GM18502 (cell line): ENCODE measurements at regions not wholly inside any gene's neighbourhood (a gene's known extent, or its start where the extent isn't known, plus 50 kb on each side); places are given as distances from the start of the nearest gene placed in this dataset.

Experiments
- ATAC-seq: cut with Tn5 transposase; IDR thresholded peaks from one replicate; pipeline ENCODE4 v1.9.1; 2021; ENCODE audit warnings: mild to moderate bottlenecking; ENCODE audit not compliant: unreplicated experiment, poor library complexity

- ATAC-seq = no peak
These were observed 123.5 kb upstream of the LGALSL start for GRCh38 chr2:64330281-64331113.

GRCh38 chr2:64331114-64331645, 122.8 kb upstream of the LGALSL start:
- no peak for ATAC-seq

- ATAC-seq = no peak
These were observed 121.9 kb upstream of the LGALSL start for GRCh38 chr2:64331849-64332699.

- no peak for ATAC-seq
These were observed 117.8 kb upstream of the LGALSL start for GRCh38 chr2:64336171-64336570.

- ATAC-seq = no peak
These were observed 116.6 kb upstream of the LGALSL start for GRCh38 chr2:64337314-64337713.

DNA sequence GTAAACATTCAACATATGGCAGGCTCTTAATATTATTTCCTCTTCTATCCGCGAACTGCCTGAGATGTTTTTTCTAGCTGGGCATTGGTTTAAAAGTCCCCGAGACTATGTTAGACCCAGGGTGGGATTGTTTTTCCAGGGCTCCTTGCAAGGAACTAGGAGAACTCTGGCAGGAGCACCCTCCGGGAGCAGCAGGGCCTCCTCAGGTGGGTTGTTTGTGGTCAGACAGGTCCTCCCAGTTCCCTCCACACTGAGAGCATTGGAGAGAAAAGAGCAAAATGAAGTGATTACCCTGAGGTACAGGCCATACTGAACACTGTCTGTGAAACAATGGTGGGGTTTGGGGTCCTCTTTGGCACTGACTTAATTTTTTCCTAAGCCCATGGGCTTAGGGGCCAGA, 115.9 kb upstream of the LGALSL start:
- ATAC-seq = no peak

- peak; percentile 83 for ATAC-seq
These were observed 115.0 kb upstream of the LGALSL start for GRCh38 chr2:64338910-64339500.

DNA sequence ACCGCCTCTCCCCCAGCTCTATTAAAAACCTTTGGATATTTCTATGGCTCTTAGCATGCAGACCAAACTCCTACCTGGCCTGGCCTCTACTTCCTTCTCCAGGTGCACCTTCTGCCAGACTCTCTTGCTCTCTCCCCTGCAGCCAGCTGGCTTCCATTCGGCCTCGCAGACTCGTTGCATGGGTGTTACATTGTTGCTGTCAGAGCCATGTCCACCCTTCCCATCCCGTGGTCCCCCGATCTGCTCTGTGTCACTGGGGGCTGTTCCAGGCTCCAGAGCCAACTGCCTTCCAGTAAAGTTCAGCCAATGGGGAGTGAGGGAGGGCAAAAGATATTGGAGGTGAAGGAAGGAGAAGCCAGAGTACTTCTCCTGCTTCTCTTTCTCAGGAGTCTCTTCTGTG, 112.5 kb upstream of the LGALSL start:
- no peak for ATAC-seq

DNA sequence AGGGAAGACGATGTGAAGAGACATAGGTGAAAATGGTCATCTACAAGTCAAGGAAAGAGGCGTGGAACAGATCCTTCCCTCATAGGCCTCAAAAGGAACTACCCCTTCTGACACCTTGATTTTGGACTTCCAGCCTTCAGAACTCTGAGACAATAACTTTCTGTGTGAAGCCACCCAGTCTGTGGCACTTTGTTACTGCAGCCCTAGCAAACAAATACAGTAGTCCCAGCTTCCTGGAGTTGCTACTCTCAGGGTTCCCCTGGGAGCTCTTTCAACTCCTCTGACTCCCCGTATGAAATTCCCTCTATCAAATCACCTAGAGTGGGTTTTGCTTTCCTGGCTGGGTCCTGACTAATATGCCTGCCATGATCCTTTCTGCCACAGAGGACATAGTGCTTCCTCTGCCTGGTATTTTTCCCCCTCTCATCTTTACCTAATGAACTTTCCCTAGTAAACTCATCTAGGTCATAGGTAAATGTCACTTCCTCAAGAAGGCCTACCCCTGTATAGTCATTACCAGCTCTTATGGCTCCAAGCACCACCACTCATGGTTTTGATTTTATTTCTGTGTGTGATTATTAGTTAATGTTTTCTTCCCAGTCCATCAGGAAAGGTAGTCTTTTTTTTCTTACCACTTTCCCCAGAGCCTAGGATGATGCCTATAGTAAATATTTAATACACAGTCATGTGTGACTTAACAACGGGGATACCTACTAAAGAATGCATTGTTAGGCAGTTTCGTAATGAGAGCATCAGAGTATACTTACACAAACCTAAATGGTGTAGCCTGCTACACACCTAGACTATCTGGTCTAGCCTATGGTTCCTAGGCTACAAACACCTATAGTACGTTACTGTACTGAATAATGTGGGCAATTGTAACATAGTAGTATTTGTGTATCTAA, 111.5 kb upstream of the LGALSL start:
- no peak for ATAC-seq

DNA sequence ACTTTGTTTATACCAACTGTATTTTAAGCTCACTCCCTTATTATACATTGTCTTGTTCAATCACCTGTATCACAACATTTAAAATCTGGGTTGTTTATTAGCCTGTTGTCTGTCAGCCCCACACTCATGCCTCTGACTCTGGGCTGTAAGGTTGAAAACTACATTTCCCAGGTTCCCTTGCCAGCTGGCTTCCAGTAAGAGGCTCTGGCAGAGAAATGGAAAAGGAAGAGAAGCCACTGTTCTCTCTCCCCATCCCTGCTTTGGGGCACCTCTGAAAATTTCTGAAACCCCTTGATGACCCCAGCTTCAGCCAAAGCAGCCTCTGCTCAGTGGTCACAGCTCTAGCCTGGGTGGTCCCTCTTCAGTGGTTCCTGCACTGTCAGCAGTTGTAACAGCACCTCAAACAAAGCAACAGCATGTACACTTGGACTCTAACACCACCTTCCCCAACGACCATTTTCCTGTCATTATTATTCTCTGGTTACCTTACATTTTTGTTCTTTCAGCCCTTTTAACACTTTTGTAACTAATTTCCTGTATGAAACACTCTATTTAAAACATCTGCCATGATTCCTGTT, 108.9 kb upstream of the LGALSL start:
- no peak for ATAC-seq

DNA sequence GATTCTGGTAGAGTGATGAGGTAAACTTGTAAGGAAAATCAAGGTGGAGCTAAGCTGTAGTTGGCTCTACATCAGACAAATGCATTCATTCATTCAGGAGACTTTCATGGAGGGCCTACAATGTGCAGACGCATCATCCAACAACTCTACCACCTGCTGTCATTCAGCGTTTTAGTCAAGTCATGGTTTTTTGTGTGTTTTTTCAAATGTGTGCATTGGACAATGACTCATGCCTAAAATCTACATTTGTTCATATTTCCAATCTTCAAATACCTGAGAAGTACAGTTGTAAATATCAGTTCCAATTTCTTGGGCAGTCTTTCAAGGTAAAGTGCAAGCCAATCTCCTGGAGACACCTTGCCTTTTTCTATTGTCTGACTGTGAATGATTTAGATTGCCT, 108.0 kb upstream of the LGALSL start:
- no peak for ATAC-seq

DNA sequence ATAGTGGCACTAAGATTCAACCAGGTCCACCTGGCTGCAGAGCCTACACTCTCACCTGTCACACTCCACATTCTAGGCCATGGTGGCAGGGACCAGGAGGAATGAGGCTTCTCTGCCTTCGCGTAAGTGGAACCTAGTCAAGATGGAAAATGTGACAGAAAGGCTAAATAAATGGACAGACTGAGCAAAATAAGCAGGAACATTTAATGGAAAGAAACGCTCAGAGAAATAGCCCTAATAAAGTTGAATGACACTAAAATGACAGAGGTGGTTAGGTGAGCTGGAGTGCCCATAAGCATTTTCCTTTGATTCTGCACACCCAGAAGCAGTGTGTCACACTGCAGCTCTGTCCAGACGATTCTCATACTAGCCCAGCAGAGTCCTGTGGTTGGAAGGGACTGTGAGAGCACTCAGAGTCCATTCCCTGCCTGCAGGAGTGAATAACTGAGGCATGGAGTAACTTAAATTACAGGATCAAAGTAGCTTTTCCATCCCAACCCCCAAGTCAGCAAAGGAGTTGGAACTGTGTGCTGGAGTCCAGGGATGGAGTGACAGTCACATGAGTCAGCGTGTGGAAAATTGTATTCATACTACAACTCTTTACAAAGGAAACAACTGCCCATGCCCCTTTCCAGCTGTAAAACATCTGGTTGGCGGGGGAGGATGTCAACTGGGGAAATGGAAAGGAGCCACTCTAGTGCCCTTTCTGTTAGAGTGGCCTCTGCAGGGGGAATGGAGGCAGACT, 105.4 kb upstream of the LGALSL start:
- ATAC-seq = no peak

- no peak for ATAC-seq
These were observed 104.8 kb upstream of the LGALSL start for GRCh38 chr2:64349131-64349530.

DNA sequence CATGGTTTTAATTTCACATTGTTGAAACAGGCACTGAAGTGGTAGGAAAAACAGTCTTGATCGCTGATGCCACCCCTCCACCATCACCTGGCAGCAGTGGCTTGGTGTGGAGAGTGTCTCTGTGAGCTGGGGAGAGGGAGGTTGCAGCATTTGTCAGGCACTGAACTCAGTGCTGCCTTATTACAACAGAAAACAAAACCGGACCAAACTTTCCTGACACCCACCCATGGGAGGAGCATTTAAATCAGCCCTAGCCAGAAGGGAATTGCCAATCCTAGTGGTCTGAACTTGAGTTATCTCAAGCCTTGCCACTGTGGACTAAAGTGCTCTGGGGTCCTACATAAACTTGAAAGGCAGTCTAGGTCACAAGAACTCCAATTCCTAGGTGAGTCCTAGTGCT, 103.0 kb upstream of the LGALSL start:
- ATAC-seq = no peak

DNA sequence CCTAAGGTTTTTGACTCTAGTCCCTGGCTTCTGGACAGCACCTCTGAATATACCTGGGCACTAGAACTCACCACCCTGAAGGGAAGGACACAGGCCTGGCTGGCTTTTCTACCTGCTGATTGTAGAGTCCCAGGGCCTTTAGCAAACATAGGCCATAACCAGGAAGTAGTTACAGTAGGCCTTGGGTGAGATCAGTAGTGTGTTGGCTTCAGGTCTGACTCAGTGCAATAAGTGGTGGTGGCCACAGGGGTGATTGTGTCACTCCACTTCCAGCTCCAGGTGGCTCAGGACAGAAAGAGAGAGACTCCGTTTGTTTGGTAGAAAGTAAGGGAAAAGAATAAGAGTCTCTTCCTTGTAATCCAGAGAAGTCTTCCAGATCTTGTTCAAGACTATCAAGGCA, 101.7 kb upstream of the LGALSL start:
- no peak for ATAC-seq

DNA sequence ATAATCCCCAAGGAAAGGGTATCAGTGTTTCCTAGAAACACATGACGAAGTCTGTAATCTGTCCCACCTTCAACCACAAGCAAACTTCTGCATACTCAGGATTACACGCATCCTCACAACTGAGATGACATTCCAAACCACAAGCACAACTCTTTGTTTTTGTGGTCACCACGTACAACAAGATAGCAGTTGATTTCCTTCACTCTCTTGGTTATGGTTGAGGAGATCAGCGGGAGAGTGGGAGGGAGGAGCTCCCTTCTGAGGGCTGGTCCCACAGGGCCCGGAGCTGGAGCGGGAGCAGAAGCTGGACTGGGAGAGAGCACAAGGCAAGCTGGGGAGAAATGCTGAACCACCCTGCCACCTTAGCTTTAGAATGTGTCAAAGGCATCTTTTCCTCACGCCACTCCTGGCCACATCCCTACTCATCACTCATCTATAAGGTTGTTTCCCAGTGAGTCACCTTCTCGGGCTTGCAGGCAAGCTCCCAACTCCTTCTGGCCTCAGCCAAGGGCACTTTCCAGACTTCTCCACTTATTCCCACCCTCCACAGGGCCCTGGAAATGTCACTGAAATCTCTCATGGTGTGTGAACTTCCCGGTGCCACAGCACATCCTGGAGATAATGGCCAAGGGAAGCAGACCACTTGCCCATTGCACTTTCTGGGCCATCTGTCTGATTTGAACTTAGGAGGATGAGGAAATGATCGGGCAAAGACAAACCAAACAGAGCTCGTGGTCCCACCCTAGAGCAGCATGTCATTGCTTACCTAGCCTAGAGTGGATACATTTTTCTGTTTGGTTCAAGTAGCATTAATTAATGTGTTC, 98.9 kb upstream of the LGALSL start:
- ATAC-seq = no peak

GRCh38 chr2:64356906-64357305, 97.1 kb upstream of the LGALSL start:
- no peak for ATAC-seq
